ENCODE measurements at regions not wholly inside any gene's neighbourhood (a gene's known extent, or its start where the extent isn't known, plus 50 kb on each side); places are given as distances from the start of the nearest gene placed in this dataset.

DNA sequence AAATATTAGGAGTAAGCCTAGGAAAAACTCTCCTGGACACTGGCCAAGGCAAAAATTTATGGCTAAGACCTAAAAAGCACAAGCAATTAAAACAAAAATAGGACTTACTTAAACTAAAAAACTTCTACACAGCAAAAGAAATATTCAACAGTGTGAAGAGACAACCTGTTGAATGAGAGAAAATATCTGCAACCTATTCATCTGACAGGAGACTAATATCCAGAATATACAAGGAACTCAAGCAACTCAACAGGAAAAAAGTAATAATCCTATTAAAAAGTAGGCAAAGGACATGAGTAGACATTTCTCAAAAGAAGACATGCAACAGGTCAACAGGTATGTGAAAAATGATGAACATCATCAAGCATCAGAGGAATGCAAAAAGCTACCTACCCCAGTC is 431.1 kb downstream of the ZEB2 start:
- TF ChIP-seq, protein P1, sequence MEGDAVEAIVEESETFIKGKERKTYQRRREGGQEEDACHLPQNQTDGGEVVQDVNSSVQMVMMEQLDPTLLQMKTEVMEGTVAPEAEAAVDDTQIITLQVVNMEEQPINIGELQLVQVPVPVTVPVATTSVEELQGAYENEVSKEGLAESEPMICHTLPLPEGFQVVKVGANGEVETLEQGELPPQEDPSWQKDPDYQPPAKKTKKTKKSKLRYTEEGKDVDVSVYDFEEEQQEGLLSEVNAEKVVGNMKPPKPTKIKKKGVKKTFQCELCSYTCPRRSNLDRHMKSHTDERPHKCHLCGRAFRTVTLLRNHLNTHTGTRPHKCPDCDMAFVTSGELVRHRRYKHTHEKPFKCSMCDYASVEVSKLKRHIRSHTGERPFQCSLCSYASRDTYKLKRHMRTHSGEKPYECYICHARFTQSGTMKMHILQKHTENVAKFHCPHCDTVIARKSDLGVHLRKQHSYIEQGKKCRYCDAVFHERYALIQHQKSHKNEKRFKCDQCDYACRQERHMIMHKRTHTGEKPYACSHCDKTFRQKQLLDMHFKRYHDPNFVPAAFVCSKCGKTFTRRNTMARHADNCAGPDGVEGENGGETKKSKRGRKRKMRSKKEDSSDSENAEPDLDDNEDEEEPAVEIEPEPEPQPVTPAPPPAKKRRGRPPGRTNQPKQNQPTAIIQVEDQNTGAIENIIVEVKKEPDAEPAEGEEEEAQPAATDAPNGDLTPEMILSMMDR (IDR thresholded peaks at IDR 0.05), result no peak
- Histone ChIP-seq H3K27me3 (no peaks in the 10 kb centered on the region), H3K36me3 (no peaks in the 10 kb centered on the region), H3K4me3 (no peak overlapping the region), H3K27ac (no peak overlapping the region), H3K4me1 (no peaks in the 10 kb centered on the region), H3K9me3 (no peaks in the 10 kb centered on the region)
- DNase-seq (ENCODE audit: low spot score), result no peak

DNA sequence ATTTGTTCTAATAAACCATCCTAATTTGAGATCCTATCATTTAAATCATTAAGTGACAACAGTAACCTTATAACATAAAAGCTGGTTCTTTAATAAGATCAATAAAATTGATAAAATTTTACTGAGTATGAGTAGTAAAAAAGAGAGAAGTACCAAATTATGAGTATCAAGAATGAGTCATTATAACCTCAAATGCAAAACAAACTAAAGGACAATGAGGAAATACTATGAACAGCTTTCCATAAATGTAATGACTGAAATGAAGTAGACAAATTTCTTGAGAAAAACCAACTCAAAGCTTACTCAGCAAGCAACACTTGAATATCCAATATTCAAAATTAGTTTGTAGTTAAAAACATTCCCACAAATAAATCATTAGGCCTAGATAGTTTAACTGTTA is 433.0 kb downstream of the ZEB2 start:
- no peak overlapping the region for H3K4me3 ChIP-seq
- H3K27ac ChIP-seq, result no peak overlapping the region
- TF ChIP-seq, protein P1 (IDR thresholded peaks at IDR 0.05), result no peak
- H3K36me3 ChIP-seq, result no peaks in the 10 kb centered on the region
- no peaks in the 10 kb centered on the region for H3K4me1 ChIP-seq
- H3K9me3 ChIP-seq, result no peaks in the 10 kb centered on the region
- H3K27me3 ChIP-seq, result no peaks in the 10 kb centered on the region
- no peak for DNase-seq (ENCODE audit: low spot score)

DNA sequence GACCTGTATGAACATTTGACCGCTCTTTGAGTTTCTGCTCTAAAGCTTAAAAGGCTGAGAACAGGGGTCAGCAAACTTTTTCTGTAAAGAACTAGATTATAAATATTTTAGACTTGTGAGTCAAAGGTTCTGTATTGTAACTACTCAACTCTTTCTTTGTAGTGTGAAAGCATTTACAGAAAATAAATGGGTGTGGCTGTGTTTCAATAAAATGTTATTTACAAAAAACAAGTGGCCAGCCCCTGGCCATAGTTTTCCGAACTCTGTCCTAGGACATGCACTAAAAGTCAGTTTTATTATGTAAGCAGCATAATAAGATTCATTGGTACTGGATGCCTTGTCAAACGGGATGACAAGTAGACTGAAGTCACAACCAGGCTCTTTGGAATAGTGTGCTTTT is 434.9 kb downstream of the ZEB2 start:
- H3K36me3 ChIP-seq, result no peaks in the 10 kb centered on the region
- H3K4me1 ChIP-seq, result no peaks in the 10 kb centered on the region
- H3K9me3 ChIP-seq, result no peaks in the 10 kb centered on the region
- H3K27me3 ChIP-seq, result no peaks in the 10 kb centered on the region
- H3K27ac ChIP-seq, result no peak overlapping the region
- H3K4me3 ChIP-seq, result no peak overlapping the region
- TF ChIP-seq, protein P1 (IDR thresholded peaks at IDR 0.05), result no peak
- DNase-seq (ENCODE audit: low spot score), result no peak

DNA sequence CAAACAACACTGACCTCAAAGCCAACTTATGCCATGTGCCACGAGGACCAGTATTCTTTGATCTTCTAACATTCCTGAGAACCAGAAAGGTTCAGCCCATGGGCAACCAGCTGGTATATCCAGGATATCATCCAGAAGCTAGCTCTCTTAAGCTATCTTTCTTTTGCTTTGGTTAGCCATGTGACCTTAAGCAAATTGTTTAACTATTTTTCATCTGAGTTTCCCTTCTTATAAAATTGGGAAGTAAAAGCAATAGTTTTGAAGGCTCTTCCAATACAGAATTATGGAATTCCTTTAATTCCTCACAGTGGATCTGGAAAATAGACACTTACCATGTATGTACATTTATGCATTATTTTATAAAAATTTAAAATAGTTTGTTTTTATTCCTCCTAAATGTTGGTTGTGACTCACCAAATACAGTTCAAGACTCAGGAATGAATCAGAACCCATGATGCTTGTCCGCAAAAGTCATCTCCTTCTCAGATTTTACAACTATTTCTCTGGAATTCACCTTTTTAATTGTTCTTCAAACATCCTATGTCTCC is 435.7 kb downstream of the ZEB2 start:
- TF ChIP-seq, protein P1 (IDR thresholded peaks at IDR 0.05), result no peak
- Histone ChIP-seq H3K9me3 (no peaks in the 10 kb centered on the region), H3K4me3 (no peak overlapping the region), H3K27me3 (no peaks in the 10 kb centered on the region), H3K27ac (no peak overlapping the region), H3K36me3 (no peaks in the 10 kb centered on the region), H3K4me1 (peaks cover 0 to under 1% of the 10 kb centered on the region in 2 donors)
- DNase-seq (ENCODE audit: low spot score), result no peak

DNA sequence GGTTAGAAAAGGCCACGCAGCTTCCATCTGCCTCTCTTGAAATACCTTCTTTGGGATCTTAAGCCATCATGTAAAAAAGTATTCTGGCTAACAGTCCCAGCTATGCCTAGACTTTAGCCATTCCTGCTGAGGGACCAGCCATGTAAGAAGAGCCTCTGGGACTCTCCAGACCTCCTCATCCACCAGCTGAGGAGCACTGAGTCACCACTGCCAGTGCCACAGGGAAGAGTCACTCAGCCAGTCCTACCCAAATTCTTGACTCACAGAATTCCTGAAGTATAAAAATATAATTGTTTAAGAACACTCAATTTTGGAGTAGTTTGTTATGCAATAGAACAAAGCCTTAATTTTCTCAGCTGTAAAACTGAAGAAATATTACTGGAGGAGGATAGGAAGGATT is 436.7 kb downstream of the ZEB2 start:
- H3K27me3 ChIP-seq, result no peaks in the 10 kb centered on the region
- no peak overlapping the region for H3K4me3 ChIP-seq
- TF ChIP-seq, protein P1 (IDR thresholded peaks at IDR 0.05), result no peak
- no peaks in the 10 kb centered on the region for H3K9me3 ChIP-seq
- no peaks in the 10 kb centered on the region for H3K36me3 ChIP-seq
- no peak for DNase-seq (ENCODE audit: low spot score)
- H3K4me1 ChIP-seq, result peaks cover 0 to 6% of the 10 kb centered on the region in 2 donors
- no peak overlapping the region for H3K27ac ChIP-seq

DNA sequence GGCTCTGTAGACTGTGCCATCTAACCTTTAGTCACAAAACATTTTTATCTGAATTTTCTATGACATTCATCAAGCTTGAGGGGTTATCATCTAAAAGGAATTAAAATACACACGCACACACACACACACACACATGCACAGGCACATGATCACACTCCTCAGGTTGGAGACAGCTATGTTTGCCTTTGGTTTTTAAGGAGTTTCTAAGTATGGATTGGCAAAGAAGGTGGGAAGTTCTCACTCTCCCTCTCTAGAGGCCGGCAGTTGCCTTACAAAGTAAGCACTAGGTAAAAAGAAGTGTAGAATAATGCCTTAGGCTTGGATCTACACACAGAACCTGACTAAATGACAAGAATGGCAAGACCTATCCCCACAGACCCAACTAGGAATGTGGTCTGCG is 437.1 kb downstream of the ZEB2 start:
- Histone ChIP-seq H3K9me3 (no peaks in the 10 kb centered on the region), H3K36me3 (no peaks in the 10 kb centered on the region), H3K4me1 (peaks cover 0 to 6% of the 10 kb centered on the region in 2 donors), H3K4me3 (no peak overlapping the region), H3K27me3 (no peaks in the 10 kb centered on the region), H3K27ac (no peak overlapping the region)
- DNase-seq (ENCODE audit: low spot score), result no peak
- TF ChIP-seq, protein P1 (IDR thresholded peaks at IDR 0.05), result no peak
